HG02885 (cell line): ENCODE measurements at regions not wholly inside any gene's neighbourhood (a gene's known extent, or its start where the extent isn't known, plus 50 kb on each side); places are given as distances from the start of the nearest gene placed in this dataset.
"Not testable (repeated sequence)": the region's sequence is repeated elsewhere in the genome, so short reads cannot be mapped to it uniquely, and the experiment has no call there.

Experiments
- ATAC-seq: cut with Tn5 transposase; IDR thresholded peaks from one replicate; pipeline ENCODE4 v1.9.1; 2021; ENCODE audit warnings: mild to moderate bottlenecking; ENCODE audit not compliant: unreplicated experiment, poor library complexity

DNA sequence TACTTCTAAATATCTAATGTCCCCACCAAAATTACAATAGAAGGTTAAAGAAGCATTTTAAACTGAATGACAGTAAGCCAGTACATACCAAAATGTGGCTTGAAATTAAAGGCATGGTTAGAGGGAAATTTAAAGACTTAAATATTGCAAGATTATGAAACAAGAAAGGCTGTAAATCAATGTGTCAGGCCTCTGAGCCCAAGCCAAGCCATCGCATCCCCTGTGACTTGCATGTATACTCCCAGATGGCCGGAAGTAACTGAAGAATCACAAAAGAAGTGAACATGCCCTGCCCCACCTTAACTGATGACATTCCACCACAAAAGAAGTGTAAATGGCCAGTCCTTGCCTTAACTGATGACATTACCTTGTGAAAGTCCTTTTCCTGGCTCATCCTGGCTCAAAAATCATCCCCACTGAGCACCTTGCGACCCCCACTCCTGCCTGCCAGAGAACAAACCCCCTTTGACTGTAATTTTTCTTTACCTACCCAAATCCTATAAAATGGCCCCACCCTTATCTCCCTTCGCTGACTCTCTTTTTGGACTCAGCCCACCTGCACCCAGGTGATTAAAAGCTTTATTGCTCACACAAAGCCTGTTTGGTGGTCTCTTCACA, 132.4 kb upstream of the ADCY2 start:
- ATAC-seq = not testable (repeated sequence)

- ATAC-seq = not testable (repeated sequence)
Observed at GRCh38 chr5:7265776-7266175, 130.2 kb upstream of the ADCY2 start.

DNA sequence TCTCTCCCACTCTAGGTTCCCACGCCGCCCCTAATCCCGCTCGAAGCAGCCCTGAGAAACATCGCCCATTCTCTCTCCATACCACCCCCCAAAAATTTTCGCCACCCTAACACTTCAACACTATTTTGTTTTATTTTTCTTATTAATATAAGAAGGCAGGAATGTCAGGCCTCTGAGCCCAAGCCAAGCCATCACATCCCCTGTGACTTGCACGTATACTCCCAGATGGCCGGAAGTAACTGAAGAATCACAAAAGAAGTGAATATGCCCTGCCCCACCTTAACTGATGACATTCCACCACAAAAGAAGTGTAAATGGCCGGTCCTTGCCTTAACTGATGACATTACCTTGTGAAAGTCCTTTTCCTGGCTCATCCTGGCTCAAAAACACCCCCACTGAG, 127.2 kb upstream of the ADCY2 start:
- ATAC-seq = not testable (repeated sequence)

DNA sequence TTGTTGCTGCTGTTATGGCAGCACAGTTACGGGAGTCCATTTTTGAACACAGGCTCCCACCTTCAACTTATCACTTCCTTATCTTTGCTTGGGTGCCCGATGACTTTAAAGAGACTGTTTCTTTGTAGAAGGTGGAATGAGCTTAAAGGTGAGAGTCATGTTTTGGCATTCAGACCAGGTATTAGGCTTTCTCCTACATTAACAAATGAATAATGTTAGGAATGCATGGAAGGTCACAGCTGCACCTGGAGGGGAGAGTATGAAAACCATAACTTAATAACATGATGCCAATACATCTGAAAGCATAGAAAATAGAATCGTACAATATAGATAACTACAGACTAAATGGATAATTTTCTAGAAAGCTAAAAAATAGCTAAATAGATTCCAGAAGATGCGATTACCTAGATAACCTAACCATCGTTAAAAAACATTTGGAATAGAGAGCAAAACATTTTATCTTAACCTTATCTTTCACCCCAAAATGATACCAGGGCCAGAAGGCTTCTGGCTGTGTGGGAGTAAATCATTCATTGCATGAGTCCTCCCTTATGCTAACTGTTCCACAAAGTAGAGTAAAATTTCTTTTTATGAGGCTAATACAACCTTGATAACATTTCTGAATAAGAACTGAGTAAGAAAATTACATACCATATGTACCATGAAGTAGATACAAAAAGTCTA, 126.2 kb upstream of the ADCY2 start:
- ATAC-seq = no peak

- ATAC-seq = no peak
Observed at GRCh38 chr5:7271435-7272084, 124.4 kb upstream of the ADCY2 start.

DNA sequence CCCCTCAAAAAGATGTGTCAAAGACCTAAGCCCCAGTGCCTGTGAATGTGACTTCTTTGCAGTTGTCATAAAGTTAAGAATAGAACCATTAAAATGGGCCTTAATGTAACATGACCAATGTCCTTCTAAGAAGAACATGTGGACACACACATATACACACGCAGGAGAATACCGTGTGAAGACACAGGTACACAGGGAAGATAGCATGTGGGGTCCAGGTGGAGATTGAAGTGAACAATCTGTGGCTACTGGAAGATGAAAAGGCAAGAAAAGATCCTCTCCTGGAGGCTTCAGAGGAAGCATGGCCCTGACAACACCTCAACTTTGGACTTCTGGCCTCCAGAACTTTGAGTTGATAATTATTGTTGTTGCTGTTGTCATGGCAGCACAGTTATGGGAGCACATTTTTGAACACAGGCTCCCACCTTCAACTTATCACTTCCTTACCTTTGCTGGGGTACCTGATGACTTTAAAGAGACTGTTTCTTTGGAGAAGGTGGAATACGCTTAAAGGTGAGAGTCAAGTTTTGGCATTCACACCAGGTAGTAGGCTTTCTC, 123.5 kb upstream of the ADCY2 start:
- no peak for ATAC-seq

DNA sequence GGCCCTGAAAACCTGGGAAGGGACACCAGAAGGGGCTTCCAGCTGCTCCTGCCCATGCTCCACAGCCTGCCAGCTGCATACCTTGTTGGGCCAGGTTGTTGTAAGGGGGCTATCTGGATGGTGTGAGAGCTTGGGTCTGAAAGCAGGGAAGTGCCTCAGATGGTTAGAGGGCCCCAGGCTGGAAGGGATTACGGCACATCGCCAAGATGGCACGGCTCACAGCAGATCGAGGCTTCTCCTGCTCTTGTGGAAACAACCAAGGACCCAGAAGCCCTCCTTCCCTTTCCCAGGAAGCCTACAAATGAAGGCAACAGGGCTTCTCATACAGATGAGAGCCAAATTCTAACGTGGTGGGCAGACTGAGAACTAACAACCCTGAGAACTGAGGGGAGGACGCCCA, 121.7 kb upstream of the ADCY2 start:
- no peak for ATAC-seq

GRCh38 chr5:7289634-7290033, 106.3 kb upstream of the ADCY2 start:
- ATAC-seq = not testable (repeated sequence)

DNA sequence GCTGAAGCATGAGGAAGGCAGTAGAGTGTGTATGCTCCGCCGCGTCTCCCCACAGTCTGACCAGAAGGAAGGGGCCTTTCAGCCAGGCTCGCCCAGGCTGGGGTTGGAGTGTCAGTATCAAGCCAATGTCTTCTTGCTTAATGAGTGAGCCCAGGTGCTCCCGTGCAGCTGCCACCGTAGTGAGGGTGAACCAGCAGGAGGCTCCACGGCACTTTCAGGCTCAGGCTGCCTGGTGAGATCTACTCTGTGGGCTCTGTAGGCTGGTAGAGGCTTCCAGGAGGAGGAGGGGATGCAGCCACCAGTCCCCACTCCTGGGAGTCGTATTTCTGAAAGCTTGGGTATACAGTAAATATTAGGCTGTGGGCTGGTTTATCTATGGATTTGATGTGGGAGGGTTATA, 98.1 kb upstream of the ADCY2 start:
- ATAC-seq = not testable (repeated sequence)

DNA sequence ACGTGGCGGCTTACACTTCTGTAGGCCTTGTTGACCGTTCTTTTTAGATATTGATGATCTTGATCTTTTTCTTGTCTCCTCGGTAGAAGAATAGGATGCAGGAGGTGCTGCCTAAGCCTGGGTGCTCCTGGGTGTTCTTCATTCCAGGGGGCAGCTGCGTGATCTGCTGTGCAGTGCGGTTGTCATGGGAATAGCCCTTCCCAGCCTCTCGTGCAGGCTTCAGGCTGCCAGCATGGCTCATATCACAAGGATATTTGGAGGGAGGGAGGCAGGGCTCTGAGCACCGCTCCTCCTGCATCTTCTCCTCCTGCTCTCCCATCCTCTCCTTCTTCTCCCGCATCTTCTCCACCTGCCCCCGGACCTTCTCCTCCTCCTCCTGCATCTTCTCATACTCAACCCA, 96.2 kb upstream of the ADCY2 start:
- not testable (repeated sequence) for ATAC-seq

DNA sequence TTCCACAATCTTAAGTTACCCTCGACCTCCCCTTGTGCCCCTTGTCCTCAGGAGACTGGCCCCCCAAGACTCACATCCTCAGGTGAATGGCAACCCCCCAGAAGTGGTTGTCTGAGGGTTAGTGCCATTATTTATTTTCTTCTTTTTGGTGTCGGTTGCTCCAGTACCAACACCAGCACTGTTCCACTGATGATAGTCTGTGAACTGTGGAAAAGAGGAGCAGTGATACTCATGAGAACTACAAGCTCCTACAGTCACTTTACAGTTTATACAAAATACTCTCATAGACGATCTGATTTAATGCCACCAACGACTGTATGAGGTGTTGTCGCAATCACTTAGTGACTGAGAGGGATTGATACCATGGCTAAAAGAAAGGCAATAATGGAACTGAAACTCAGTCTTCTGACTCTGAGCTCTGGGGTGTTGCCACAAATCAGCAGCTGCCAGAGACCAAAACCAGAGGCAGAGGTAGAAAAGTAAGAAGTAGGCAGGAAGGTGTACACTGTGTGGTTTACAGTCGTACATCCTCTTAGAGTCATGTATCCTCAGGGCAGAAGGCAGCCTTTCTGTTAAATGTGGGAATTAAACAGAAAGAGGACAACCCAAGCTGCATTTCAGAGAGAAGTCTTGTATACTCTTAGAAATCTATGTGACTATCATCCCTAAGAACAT, 90.8 kb upstream of the ADCY2 start:
- not testable (repeated sequence) for ATAC-seq

- ATAC-seq = peak; percentile 51
Observed at GRCh38 chr5:7306556-7306955, 89.4 kb upstream of the ADCY2 start.

GRCh38 chr5:7307709-7308108, 88.2 kb upstream of the ADCY2 start:
- ATAC-seq = not testable (repeated sequence)

DNA sequence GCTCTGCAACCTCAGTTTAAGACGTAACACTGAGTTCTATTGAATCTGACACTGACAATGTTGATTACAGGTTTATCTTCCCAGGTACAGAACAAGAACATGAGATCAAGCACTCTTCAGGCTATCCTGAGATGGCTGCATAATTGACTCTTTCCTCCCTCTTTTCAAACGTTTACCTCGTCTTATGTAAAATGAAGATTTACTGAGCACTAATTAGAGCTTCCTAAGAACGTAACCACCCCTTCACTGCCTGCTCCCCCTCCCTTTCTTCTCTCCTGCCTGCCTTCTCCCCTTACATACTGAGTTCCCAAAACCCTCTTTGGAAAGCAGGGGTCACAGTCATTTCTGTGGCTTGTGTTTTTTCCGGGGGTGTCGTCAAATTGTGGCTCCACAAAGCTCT, 86.2 kb upstream of the ADCY2 start:
- not testable (repeated sequence) for ATAC-seq

DNA sequence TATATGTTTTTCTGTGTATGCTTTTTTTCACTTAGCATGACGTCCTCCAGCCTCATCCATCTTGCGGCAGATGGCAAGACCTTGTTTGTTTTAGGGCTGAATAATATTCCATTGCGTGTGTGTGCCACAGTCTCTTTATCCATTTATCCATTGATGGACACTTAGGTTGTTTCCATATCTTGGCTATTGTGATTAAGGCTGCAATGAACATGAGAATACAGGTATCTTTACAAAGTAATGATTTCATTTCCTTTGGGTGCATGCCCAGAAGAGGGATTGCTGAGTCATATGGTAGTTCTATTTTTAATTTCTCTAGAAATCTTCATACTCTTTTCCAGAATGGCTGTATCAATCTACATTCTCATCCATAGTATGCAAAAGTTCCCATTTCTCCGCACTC, 85.3 kb upstream of the ADCY2 start:
- ATAC-seq = not testable (repeated sequence)

- no peak for ATAC-seq
Observed at GRCh38 chr5:7315118-7315517, 80.8 kb upstream of the ADCY2 start.

DNA sequence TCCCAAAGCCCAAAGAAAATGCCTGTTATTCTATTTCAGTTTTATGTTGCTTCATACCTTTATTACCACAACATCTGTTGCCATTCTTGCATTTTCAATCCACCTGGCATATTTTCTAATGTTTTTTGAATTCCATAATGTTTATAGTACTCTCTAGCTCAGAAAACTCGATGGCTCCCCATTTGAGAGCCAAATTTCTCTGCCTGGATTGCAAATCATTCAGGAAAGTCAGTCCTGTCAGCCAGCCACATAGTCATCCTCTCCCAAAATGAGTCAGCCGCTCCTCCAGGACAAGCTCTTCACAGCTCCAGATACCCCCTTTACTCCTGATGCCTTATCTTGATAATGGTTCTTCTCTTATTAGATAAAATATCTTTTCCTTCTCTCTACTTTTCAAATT, 78.2 kb upstream of the ADCY2 start:
- ATAC-seq = no peak

DNA sequence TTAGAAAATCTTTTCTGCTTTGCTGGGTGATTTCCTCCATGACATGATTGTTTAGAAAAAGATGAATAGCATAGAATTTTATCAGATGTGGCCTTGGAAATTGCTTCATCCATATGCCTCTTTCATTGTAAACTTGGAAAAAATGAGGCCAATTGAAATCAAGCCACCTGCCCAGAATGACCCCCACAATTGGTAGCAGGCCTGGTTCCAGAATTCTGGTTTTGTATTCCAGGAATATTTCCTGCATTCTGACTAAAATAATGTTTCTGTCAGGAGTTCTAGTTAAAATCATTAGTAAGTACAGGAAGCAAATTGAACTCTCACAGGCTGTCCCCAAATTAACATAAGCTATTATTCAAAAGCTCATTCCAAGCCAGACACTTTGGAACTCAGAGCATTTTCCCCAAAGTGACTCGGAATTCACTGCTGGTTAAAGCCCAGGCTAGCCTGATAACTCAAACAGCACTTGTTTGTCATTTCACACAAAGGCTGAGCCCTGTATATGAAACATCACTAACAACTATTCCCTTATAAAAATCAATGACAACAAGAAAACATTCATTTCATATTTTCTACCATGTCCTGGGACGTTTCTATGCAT, 75.1 kb upstream of the ADCY2 start:
- ATAC-seq = no peak

DNA sequence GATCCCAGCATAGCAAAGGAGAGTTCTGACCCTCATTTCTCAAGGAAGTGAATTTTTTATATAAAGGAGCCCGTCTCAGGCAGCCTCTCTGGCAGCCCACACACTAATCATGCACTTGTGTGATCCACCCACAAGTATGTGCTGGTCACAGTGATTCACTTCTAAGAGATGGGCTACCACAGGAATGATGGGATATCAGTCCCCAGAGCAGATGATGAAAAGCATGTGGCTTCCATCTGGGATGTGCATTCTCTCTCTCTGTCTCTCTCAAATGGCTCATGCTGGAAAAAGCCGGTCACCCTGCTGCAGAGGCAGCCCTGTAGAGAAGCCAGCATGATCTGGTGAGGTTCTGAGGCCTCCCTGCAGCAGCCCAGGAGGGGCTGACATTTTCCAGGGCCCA, 74.2 kb upstream of the ADCY2 start:
- ATAC-seq = no peak

DNA sequence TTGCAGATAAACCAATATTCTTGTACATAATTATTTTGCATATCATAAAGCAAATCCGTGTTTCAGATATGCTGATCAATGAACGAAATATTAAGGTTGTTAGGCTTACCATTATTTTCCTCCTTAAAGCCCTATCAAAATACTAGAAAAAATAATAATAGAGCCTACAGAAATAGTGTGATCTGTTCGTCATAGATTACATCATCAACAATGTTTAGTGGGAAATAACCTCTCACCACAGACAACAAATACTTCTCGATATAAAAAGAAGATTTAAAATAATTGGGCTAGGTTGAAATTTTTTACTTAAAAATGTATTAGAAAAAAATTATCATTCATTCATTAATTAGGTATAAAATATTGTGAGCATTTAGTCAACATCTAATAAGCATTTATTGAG, 71.0 kb upstream of the ADCY2 start:
- no peak for ATAC-seq
